HepG2 (cell line): ENCODE measurements at regions not wholly inside any gene's neighbourhood (a gene's known extent, or its start where the extent isn't known, plus 50 kb on each side); places are given as distances from the start of the nearest gene placed in this dataset.

ENCODE experiments used
- ATAC-seq: fragments of 200-7000 bp; cut with Tn5 transposase; 3 replicates; pipeline ENCODE4 v1.9.1; 2020; ENCODE audit warnings: mild to moderate bottlenecking, moderate library complexity
- BruUV-seq: library from RNA; stranded (reverse); fragments of 400-500 nt; replicated peaks from 2 replicates; lab custom pipeline; 2021; lab: Mats Ljungman, UMichigan
- CTCF ChIA-PET: fragments of 300-600 bp; formaldehyde crosslinking; extraction: SDS; loops from one replicate; lab custom pipeline; 2021; ENCODE audit warnings: low total read pairs, inconsistent platforms, low intra/inter-chr PET ratio; lab: Yijun Ruan, JAX
- POLR2A ChIA-PET: fragments of 350-600 bp; sonication (Branson Sonifier 250); formaldehyde crosslinking; loops from one replicate; lab custom pipeline; 2020; ENCODE audit warnings: antibody characterized with exemption, inconsistent platforms; lab: Yijun Ruan, JAX
- DNase-seq: peaks from one replicate; pipeline ENCODE4 v3.0.0-alpha.2; 2015; ENCODE audit warnings: low spot score
- FAIRE-seq: peaks from 3 replicates; lab custom pipeline; 2011; peaks lifted over from hg19 to GRCh38; lab: Jason Lieb, UNC
- H2AFZ ChIP-seq: one replicate; pipeline ENCODE4 v1.6.1; 2011; ENCODE audit warnings: low read length, inconsistent platforms
- H3K27ac ChIP-seq: fragments of 300-600 bp; 3 replicates; pipeline ENCODE4 v1.8.0; 2011; ENCODE audit warnings: mixed run types, mild to moderate bottlenecking, mixed read lengths, low read length, inconsistent platforms; ENCODE audit not compliant: insufficient read depth; ENCODE audit errors: extremely low read length
- H3K27me3 ChIP-seq, 2 experiments: fragments of 200-600 bp in 1 of 2; 2 replicates in 1 of 2; 3 replicates in 1 of 2; pipeline versions ENCODE4 v1.6.0 to v1.8.0; 2011; ENCODE audit warnings: low read length in 2 of 2, mild to moderate bottlenecking in 2 of 2, moderate library complexity in 2 of 2, inconsistent platforms in 1 of 2; ENCODE audit not compliant: insufficient read depth in 2 of 2, control insufficient read depth in 1 of 2
- H3K36me3 ChIP-seq, 2 experiments: fragments of 200-600 bp in 1 of 2; replicated peaks in 1 of 2; 2 replicates in 1 of 2; 3 replicates in 1 of 2; pipeline versions ENCODE4 v1.5.1 to v1.8.0; 2011; ENCODE audit warnings: low read length in 2 of 2, inconsistent platforms in 1 of 2; ENCODE audit not compliant: insufficient read depth in 2 of 2, control insufficient read depth in 1 of 2
- H3K4me1 ChIP-seq: 2 replicates; pipeline ENCODE4 v1.5.1; 2012; ENCODE audit warnings: low read length, inconsistent platforms; ENCODE audit not compliant: insufficient read depth
- H3K4me2 ChIP-seq: 2 replicates; pipeline ENCODE4 v1.6.0; 2011; ENCODE audit warnings: low read depth, low read length, inconsistent platforms
- H3K4me3 ChIP-seq, 3 experiments: fragments of 200-600 bp in 1 of 3; sonication (generic), shearing (Covaris generic) in 1 of 3; replicated peaks in 1 of 3; 2 replicates each; pipeline ENCODE4 v1.5.1; 2011 to 2016; ENCODE audit warnings: low read length in 3 of 3, inconsistent platforms in 2 of 3, low read depth in 2 of 3, mild to moderate bottlenecking in 2 of 3, control low read depth in 1 of 3, mixed read lengths in 1 of 3; ENCODE audit not compliant: insufficient read depth in 1 of 3
- H3K79me2 ChIP-seq: one replicate; pipeline ENCODE4 v1.6.1; 2011; ENCODE audit warnings: low read length, inconsistent platforms; ENCODE audit not compliant: insufficient read depth
- H3K9ac ChIP-seq: 2 replicates; pipeline ENCODE4 v1.6.0; 2011; ENCODE audit warnings: mild to moderate bottlenecking, low read depth, low read length, inconsistent platforms; ENCODE audit not compliant: insufficient read depth
- H3K9me3 ChIP-seq: 2 replicates; pipeline ENCODE4 v1.5.1; 2012; ENCODE audit warnings: mild to moderate bottlenecking, low read length
- H4K20me1 ChIP-seq: 2 replicates; pipeline ENCODE4 v1.6.0; 2011; ENCODE audit warnings: inconsistent platforms, mild to moderate bottlenecking, low read length, moderate library complexity; ENCODE audit not compliant: insufficient read depth
- ATF7 ChIP-seq, 2 experiments: fragments of 450-650 bp in 1 of 2; sonication (generic) in 1 of 2; formaldehyde crosslinking in 1 of 2; IDR thresholded peaks; 2 replicates each; pipeline versions ENCODE4 v1.4.0 to v1.6.1; 2016 to 2020; ENCODE audit warnings: antibody characterized with exemption in 1 of 2, mild to moderate bottlenecking in 1 of 2, missing genetic modification reagents in 1 of 2
- FIP1L1 ChIP-seq: fragments of 200-400 bp; formaldehyde crosslinking; IDR thresholded peaks from 2 replicates; pipeline ENCODE4 v1.6.1; 2018; ENCODE audit warnings: low read depth, mild to moderate bottlenecking, low read length, moderate library complexity, borderline replicate concordance; ENCODE audit not compliant: insufficient read depth
- FOXA3 ChIP-seq: IDR thresholded peaks from 2 replicates; pipeline ENCODE4 v1.6.1; 2016; ENCODE audit warnings: missing genetic modification reagents, missing compliant biosample characterization
- GPN1 ChIP-seq: sonication (generic); formaldehyde crosslinking; IDR thresholded peaks from 2 replicates; pipeline ENCODE4 v1.5.1; 2020; ENCODE audit warnings: missing genetic modification reagents, borderline replicate concordance
- MAZ ChIP-seq, 2 experiments: sonication (generic) in 1 of 2; formaldehyde crosslinking in 1 of 2; IDR thresholded peaks; 2 replicates each; pipeline versions ENCODE4 v1.5.0 to v1.6.1; 2012 to 2020; ENCODE audit warnings: low read depth in 2 of 2, mild to moderate bottlenecking in 2 of 2, borderline replicate concordance in 1 of 2, improper control_type of control experiment in 1 of 2, low read length in 1 of 2, missing genetic modification reagents in 1 of 2, moderate library complexity in 1 of 2
- PHF20 ChIP-seq: sonication (generic); formaldehyde crosslinking; IDR thresholded peaks from 2 replicates; pipeline ENCODE4 v1.5.0; 2020; ENCODE audit warnings: mild to moderate bottlenecking, missing genetic modification reagents
- ZMYM3 ChIP-seq: sonication (generic); formaldehyde crosslinking; IDR thresholded peaks from 2 replicates; pipeline ENCODE4 v1.5.1; 2020; ENCODE audit warnings: mild to moderate bottlenecking, missing genetic modification reagents
- ZNF24 ChIP-seq: fragments of 450-650 bp; IDR thresholded peaks from 2 replicates; pipeline ENCODE4 v1.6.1; 2017; ENCODE audit warnings: antibody characterized with exemption, mild to moderate bottlenecking
- ZNF432 ChIP-seq: sonication (generic); formaldehyde crosslinking; IDR thresholded peaks from 2 replicates; pipeline ENCODE4 v1.5.0; 2020; ENCODE audit warnings: missing genetic modification reagents, mild to moderate bottlenecking, borderline replicate concordance
- ZNF549 ChIP-seq: sonication (generic); formaldehyde crosslinking; IDR thresholded peaks from 2 replicates; pipeline ENCODE4 v1.5.0; 2020; ENCODE audit warnings: missing genetic modification reagents
- ZNF558 ChIP-seq: sonication (generic); formaldehyde crosslinking; IDR thresholded peaks from 2 replicates; pipeline ENCODE4 v1.9.0; 2022; ENCODE audit warnings: mild to moderate bottlenecking, missing genetic modification reagents, borderline replicate concordance
- ZNF83 ChIP-seq: sonication (generic); formaldehyde crosslinking; IDR thresholded peaks from 2 replicates; pipeline ENCODE4 v1.4.0; 2020; ENCODE audit warnings: missing genetic modification reagents, mild to moderate bottlenecking, borderline replicate concordance
- ZSCAN29 ChIP-seq: sonication (generic); formaldehyde crosslinking; conservative IDR thresholded peaks from 2 replicates; pipeline ENCODE4 v1.4.0; 2020; ENCODE audit warnings: mild to moderate bottlenecking, missing genetic modification reagents
- WGBS: methylation state at CpG from one replicate; pipeline ENCODE4 v1.1.6; 2017; ENCODE audit warnings: low lambda C conversion rate; 5-methylcytosine and 5-hydroxymethylcytosine counted together
- in situ Hi-C: cut with HindIII; loops from 2 replicates; pipeline ENCODE4 v1.10.0; 2017; ENCODE audit warnings: low pct_unique_long_range_greater_than_20kb; ENCODE audit not compliant: extremely low pct_ligation_motif_present
- intact Hi-C: fragments of 100-400 bp; cut with micrococcal nuclease; formaldehyde crosslinking; loops from one replicate; pipeline ENCODE4 v1.10.0; 2022; ENCODE audit not compliant: unreplicated experiment
- TF ChIP-seq, protein P1 (sequence below): sonication (generic); formaldehyde crosslinking; IDR thresholded peaks from 2 replicates; pipeline ENCODE4 v1.4.0; 2020; ENCODE audit warnings: mild to moderate bottlenecking, missing genetic modification reagents
- TF ChIP-seq, protein P2 (sequence below): sonication (generic); IDR thresholded peaks from 2 replicates; pipeline ENCODE4 v1.6.1; 2016; ENCODE audit warnings: low read depth, borderline replicate concordance
- TF ChIP-seq, protein P3 (sequence below): sonication (generic); formaldehyde crosslinking; IDR thresholded peaks from 2 replicates; pipeline ENCODE4 v1.8.1; 2023; ENCODE audit warnings: mild to moderate bottlenecking, moderate library complexity, missing genetic modification reagents
- TF ChIP-seq, protein P4 (sequence below): sonication (generic); formaldehyde crosslinking; IDR thresholded peaks from 2 replicates; pipeline ENCODE4 v1.8.1; 2022; ENCODE audit warnings: mild to moderate bottlenecking, missing genetic modification reagents

DNA sequence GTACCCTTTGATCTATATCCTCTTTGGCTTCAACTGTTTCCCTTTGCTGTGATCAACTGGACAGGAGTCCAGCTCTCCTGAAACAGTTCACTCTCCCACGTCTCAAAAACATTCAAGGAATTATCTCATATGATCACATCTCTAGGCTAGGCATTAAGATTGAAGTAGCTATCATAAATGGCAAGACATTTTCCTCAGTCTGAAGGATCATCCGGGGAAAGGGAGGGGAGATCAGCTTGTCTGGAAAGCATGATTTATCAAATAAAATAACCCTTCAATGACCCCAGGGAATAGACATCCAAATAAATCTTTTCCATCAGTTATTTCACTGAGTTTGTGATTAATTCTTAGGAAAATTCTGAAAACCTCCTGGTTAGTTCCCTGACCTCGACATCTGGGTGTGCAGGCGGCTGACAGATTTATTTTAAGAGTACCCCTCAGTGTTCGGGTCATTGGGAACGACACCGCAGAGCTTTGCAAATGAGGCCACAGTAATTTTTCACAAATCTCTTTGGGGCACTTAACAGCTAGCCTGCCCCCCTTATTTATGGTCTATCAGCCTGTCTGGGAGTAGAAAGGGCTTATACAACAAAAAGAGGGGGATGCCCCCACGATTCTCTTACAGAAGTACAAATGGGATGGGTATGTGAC, 65.8 kb downstream of the NSMCE3 start (continued):
- TF ChIP-seq, protein P1, sequence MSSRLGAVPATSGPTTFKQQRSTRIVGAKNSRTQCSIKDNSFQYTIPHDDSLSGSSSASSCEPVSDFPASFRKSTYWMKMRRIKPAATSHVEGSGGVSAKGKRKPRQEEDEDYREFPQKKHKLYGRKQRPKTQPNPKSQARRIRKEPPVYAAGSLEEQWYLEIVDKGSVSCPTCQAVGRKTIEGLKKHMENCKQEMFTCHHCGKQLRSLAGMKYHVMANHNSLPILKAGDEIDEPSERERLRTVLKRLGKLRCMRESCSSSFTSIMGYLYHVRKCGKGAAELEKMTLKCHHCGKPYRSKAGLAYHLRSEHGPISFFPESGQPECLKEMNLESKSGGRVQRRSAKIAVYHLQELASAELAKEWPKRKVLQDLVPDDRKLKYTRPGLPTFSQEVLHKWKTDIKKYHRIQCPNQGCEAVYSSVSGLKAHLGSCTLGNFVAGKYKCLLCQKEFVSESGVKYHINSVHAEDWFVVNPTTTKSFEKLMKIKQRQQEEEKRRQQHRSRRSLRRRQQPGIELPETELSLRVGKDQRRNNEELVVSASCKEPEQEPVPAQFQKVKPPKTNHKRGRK (CRISPR knock-in tag) = no peak
- TF ChIP-seq, protein P2, sequence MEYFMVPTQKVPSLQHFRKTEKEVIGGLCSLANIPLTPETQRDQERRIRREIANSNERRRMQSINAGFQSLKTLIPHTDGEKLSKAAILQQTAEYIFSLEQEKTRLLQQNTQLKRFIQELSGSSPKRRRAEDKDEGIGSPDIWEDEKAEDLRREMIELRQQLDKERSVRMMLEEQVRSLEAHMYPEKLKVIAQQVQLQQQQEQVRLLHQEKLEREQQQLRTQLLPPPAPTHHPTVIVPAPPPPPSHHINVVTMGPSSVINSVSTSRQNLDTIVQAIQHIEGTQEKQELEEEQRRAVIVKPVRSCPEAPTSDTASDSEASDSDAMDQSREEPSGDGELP = no peak
- TF ChIP-seq ZNF24 = no peak
- TF ChIP-seq, protein P3, sequence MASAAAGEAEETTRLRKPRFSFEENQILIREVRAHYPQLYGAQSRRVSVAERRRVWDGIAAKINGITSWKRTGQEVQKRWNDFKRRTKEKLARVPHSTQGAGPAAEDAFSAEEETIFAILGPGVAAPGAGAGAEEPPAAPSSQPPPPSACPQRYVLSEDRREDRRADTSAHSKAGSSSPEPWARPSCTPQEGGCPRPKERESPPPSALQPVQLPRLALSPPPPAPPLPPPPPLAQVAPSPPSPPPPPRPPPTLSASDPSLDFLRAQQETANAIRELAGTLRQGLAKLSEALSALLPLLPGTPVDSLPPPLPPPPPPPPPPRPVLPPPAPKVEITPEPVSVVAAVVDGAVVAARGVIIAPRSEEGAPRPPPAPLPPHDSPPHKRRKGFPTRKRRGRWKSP (CRISPR knock-in tag) = no peak

DNA sequence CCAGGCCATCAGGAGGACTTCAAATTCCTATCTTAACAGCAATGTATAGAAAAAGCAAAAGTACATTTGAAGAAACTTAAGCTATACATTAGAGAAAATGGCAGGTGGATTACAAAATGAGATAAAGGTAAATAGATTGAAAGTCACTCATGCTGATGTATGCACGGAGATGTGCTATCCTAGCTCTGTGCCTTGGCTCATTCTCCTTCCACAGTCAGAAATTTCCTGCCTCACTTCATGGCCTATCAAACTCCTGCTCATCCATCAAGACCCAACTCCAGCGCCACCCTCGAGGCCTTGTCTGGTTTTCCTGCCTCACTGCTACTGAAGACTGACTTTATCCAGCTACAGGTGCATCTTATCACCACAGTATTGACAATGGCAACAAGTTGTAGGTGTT, 72.9 kb downstream of the NSMCE3 start:
- no peak for FAIRE-seq
- H3K4me2 ChIP-seq = no peak overlapping the region
- TF ChIP-seq ZNF558 = no peak
- TF ChIP-seq, protein P4, sequence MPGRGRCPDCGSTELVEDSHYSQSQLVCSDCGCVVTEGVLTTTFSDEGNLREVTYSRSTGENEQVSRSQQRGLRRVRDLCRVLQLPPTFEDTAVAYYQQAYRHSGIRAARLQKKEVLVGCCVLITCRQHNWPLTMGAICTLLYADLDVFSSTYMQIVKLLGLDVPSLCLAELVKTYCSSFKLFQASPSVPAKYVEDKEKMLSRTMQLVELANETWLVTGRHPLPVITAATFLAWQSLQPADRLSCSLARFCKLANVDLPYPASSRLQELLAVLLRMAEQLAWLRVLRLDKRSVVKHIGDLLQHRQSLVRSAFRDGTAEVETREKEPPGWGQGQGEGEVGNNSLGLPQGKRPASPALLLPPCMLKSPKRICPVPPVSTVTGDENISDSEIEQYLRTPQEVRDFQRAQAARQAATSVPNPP (CRISPR knock-in tag) = no peak
- TF ChIP-seq ZMYM3 (CRISPR knock-in tag) = no peak
- TF ChIP-seq FIP1L1 = no peak
- TF ChIP-seq GPN1 (CRISPR knock-in tag) = no peak
- no peak for TF ChIP-seq MAZ (IDR thresholded peaks at IDR 0.05; ENCODE audit: borderline replicate concordance, low read depth, low read length)
- no peak for TF ChIP-seq MAZ (CRISPR knock-in tag; IDR thresholded peaks at IDR 0.05; ENCODE audit: low read depth)
- no peak for TF ChIP-seq ZNF432 (CRISPR knock-in tag)
- TF ChIP-seq ZSCAN29 (CRISPR knock-in tag) = no peak
- TF ChIP-seq ZNF549 (CRISPR knock-in tag) = no peak
- TF ChIP-seq FOXA3 = no peak
- TF ChIP-seq ATF7 (IDR thresholded peaks at IDR 0.05) = no peak
- TF ChIP-seq ATF7 (CRISPR knock-in tag; IDR thresholded peaks at IDR 0.05) = no peak
- no peak for TF ChIP-seq PHF20 (CRISPR knock-in tag)
- TF ChIP-seq ZNF83 = no peak
- peaks cover 2 to 21% of the 10 kb centered on the region in 2 experiments; a peak in 4 of 5 replicates for H3K27me3 ChIP-seq
- intact Hi-C loops (no loop called here), in situ Hi-C loops (no loop called here)
- no TSS peak for BruUV-seq
- POLR2A ChIA-PET = no interaction called here
- no peak for ATAC-seq
- no peaks in the 10 kb centered on the region for H3K9me3 ChIP-seq
- no peak for DNase-seq
- WGBS = 36% methylated on average over 3 of the region's 3 CpGs
- H4K20me1 ChIP-seq = no peaks in the 10 kb centered on the region
- H2AFZ ChIP-seq = no peak overlapping the region
- CTCF ChIA-PET = no interaction called here
- H3K36me3 ChIP-seq = no peaks in the 10 kb centered on the region
- no peak overlapping the region for H3K4me3 ChIP-seq
- H3K4me1 ChIP-seq = no peaks in the 10 kb centered on the region
- H3K27ac ChIP-seq = no peak overlapping the region
- H3K79me2 ChIP-seq = no peaks in the 10 kb centered on the region
- no peak overlapping the region for H3K9ac ChIP-seq
